Neuronal stem cell (in vitro differentiated cells): ENCODE measurements at regions not wholly inside any gene's neighbourhood (a gene's known extent, or its start where the extent isn't known, plus 50 kb on each side); places are given as distances from the start of the nearest gene placed in this dataset.

Source experiments
- DNase-seq: peaks from one replicate; pipeline ENCODE4 v3.0.0-alpha.2; 2013; ENCODE audit warnings: low spot score
- H2AFZ ChIP-seq: one replicate; pipeline ENCODE4 v1.6.1; 2013; ENCODE audit warnings: mild to moderate bottlenecking, low read length, inconsistent platforms
- H2AK5ac ChIP-seq: 2 replicates; pipeline ENCODE4 v1.6.1; 2013; ENCODE audit warnings: low read depth, mild to moderate bottlenecking, inconsistent platforms, low read length, moderate library complexity, mixed read lengths
- H2BK120ac ChIP-seq: 2 replicates; pipeline ENCODE4 v1.6.1; 2013; ENCODE audit warnings: low read depth, mild to moderate bottlenecking, inconsistent platforms, low read length, moderate library complexity, mixed read lengths
- H2BK12ac ChIP-seq: one replicate; pipeline ENCODE4 v1.6.1; 2013; ENCODE audit warnings: low read length, inconsistent platforms
- H2BK15ac ChIP-seq: 2 replicates; pipeline ENCODE4 v1.6.1; 2013; ENCODE audit warnings: mild to moderate bottlenecking, low read length, inconsistent platforms, mixed read lengths
- H2BK5ac ChIP-seq: one replicate; pipeline ENCODE4 v1.6.1; 2013; ENCODE audit warnings: inconsistent platforms, mild to moderate bottlenecking, low read length, moderate library complexity
- H3K14ac ChIP-seq: one replicate; pipeline ENCODE4 v1.6.1; 2013; ENCODE audit warnings: low read length, inconsistent platforms
- H3K18ac ChIP-seq: 2 replicates; pipeline ENCODE4 v1.6.1; 2013; ENCODE audit warnings: low read length, inconsistent platforms
- H3K23ac ChIP-seq: 2 replicates; pipeline ENCODE4 v1.6.1; 2013; ENCODE audit warnings: low read depth, mild to moderate bottlenecking, mixed read lengths, low read length, inconsistent platforms; ENCODE audit not compliant: poor library complexity
- H3K27ac ChIP-seq: replicated peaks from 3 replicates; pipeline ENCODE4 v1.5.1; 2013; ENCODE audit warnings: low read length, inconsistent platforms
- H3K27me3 ChIP-seq, 3 experiments: 2 replicates each; pipeline ENCODE4 v1.6.1; 2013; ENCODE audit warnings: low read length in 3 of 3, mild to moderate bottlenecking in 2 of 3, inconsistent platforms in 1 of 3, low read depth in 1 of 3, mixed read lengths in 1 of 3, moderate library complexity in 1 of 3; ENCODE audit not compliant: control insufficient read depth in 3 of 3, insufficient read depth in 3 of 3
- H3K36me3 ChIP-seq, 2 donors: replicated peaks in 1 of 2; 2 replicates each; pipeline ENCODE4 v1.6.1; 2013; ENCODE audit warnings: low read length in 2 of 2; ENCODE audit not compliant: control insufficient read depth in 2 of 2, insufficient read depth in 2 of 2
- H3K4ac ChIP-seq: 2 replicates; pipeline ENCODE4 v1.6.1; 2013; ENCODE audit warnings: inconsistent platforms, mild to moderate bottlenecking, low read length, moderate library complexity
- H3K4me1 ChIP-seq, 2 donors: 1 replicate in 1 of 2; 2 replicates in 1 of 2; pipeline ENCODE4 v1.6.1; 2013; ENCODE audit warnings: low read length in 2 of 2, low read depth in 1 of 2; ENCODE audit not compliant: control insufficient read depth in 2 of 2, insufficient read depth in 1 of 2
- H3K4me2 ChIP-seq: one replicate; pipeline ENCODE4 v1.6.1; 2013; ENCODE audit warnings: mild to moderate bottlenecking, low read length, inconsistent platforms; ENCODE audit not compliant: insufficient read depth, poor library complexity, severe bottlenecking
- H3K4me3 ChIP-seq, 2 donors: 2 replicates each; pipeline ENCODE4 v1.5.1; 2013; ENCODE audit warnings: low read length in 2 of 2, mild to moderate bottlenecking in 2 of 2, inconsistent platforms in 1 of 2, moderate library complexity in 1 of 2
- H3K79me1 ChIP-seq: one replicate; pipeline ENCODE4 v1.6.1; 2013; ENCODE audit warnings: low read depth, mild to moderate bottlenecking, inconsistent platforms, low read length, moderate library complexity
- H3K9ac ChIP-seq: one replicate; pipeline ENCODE4 v1.6.1; 2013; ENCODE audit warnings: mild to moderate bottlenecking, low read depth, low read length, inconsistent platforms; ENCODE audit not compliant: poor library complexity
- H3K9me3 ChIP-seq, 2 donors: replicated peaks in 1 of 2; 2 replicates each; pipeline versions ENCODE3 to v1.6.1; 2013; ENCODE audit warnings: low read length in 2 of 2, mild to moderate bottlenecking in 2 of 2, inconsistent platforms in 1 of 2, low read depth in 1 of 2, mixed read lengths in 1 of 2, moderate library complexity in 1 of 2; ENCODE audit not compliant: control insufficient read depth in 2 of 2, insufficient read depth in 1 of 2
- H4K8ac ChIP-seq: one replicate; pipeline ENCODE4 v1.6.1; 2013; ENCODE audit warnings: low read depth, mild to moderate bottlenecking, inconsistent platforms, low read length, moderate library complexity
- H4K91ac ChIP-seq: one replicate; pipeline ENCODE4 v1.6.1; 2013; ENCODE audit warnings: low read length, low read depth, mild to moderate bottlenecking, inconsistent platforms; ENCODE audit not compliant: poor library complexity
- WGBS, 2 donors: extraction: QIAGEN DNeasy Blood & Tissue Kit; methylation state at CpG; one replicate each; pipeline ENCODE4 v1.1.7; 2013; ENCODE audit warnings: missing lambda C conversion rate in 2 of 2, mixed read lengths in 1 of 2; ENCODE audit not compliant: insufficient read length in 2 of 2, insufficient replicate concordance in 1 of 2; ENCODE audit errors: extremely low coverage in 2 of 2; 5-methylcytosine and 5-hydroxymethylcytosine counted together

DNA sequence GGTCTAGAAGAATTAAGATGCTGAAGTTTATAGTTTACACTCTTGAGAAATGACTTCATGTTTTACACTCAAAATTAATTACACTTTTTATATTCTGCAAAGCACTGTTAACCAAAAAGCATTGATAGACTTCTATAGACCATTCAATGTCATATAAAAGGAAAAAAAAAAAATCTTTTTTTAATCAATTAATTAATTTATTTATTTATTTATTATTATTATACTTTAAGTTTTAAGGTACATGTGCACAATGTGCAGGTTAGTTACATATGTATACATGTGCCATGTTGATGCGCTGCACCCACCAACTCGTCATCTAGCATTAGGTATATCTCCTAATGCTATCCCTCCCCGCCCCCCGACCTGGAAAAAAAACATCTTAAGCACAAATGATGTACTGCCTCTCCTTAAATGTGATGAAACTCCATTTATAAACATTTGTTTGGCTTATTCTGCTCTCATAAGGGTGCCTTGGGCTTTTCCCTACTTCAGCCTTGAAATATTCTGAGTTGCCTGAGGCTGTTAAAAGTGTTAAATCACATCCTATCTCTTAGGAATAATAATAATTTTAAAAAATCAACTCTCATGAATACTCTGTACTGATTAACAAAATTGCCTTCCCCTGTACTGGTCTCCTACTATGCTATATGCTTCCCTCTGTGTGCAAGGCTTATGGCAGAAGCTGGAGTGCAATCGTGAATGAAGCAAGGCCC lies 466.9 kb downstream of the SOX2 start:
- H2BK12ac ChIP-seq: no peak overlapping the region
- no peak overlapping the region for H2AK5ac ChIP-seq
- H3K23ac ChIP-seq: no peak overlapping the region
- no peaks in the 10 kb centered on the region for H3K9me3 ChIP-seq
- no peak overlapping the region for H3K4me2 ChIP-seq
- no peaks in the 10 kb centered on the region for H3K79me1 ChIP-seq
- H3K36me3 ChIP-seq: no peaks in the 10 kb centered on the region
- H3K27me3 ChIP-seq: no peaks in the 10 kb centered on the region
- no CpG with 5 or more reads among the region's 5 CpGs for whole genome bisulfite sequencing, 2 donors
- no peak overlapping the region for H2BK5ac ChIP-seq
- no peak overlapping the region for H2BK120ac ChIP-seq
- H2BK15ac ChIP-seq: no peak overlapping the region
- H3K18ac ChIP-seq: no peak overlapping the region
- H3K4ac ChIP-seq: no peak overlapping the region
- H4K91ac ChIP-seq: no peak overlapping the region
- DNase-seq: no peak
- peaks cover 6 to 10% of the 10 kb centered on the region in 2 donors for H3K4me1 ChIP-seq
- peak overlapping the region; percentile 8 for H2AFZ ChIP-seq
- no peak overlapping the region for H3K27ac ChIP-seq
- no peak overlapping the region for H3K4me3 ChIP-seq
- H3K14ac ChIP-seq: no peak overlapping the region
- H4K8ac ChIP-seq: no peak overlapping the region
- no peak overlapping the region for H3K9ac ChIP-seq

DNA sequence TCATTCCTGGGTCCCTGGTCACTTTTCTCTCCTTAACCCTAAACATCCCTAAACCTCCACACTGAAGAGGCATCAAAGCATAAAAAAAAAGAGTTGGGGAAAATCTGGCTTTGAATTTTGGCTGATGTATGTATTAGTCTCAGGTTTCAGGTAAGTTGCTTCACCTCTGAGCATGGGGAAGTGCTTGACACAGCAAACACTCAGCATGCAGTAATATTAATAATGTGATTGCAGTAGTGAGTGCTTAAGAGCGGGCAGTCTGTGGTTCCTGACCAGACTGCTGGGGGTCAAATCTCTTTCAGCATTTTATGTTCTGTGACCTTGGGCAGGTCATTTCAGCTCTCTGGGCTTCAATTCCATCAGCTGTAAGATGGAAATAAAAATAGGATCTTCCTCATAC lies 467.9 kb downstream of the SOX2 start:
- no peaks in the 10 kb centered on the region for H3K36me3 ChIP-seq
- no peak overlapping the region for H2BK120ac ChIP-seq
- peaks cover 6 to 14% of the 10 kb centered on the region in 2 donors for H3K4me1 ChIP-seq
- no peaks in the 10 kb centered on the region for H3K27me3 ChIP-seq
- H2BK12ac ChIP-seq: no peak overlapping the region
- H3K9ac ChIP-seq: no peak overlapping the region
- no peak overlapping the region for H3K14ac ChIP-seq
- H3K79me1 ChIP-seq: no peaks in the 10 kb centered on the region
- H3K23ac ChIP-seq: no peak overlapping the region
- no peak overlapping the region for H4K8ac ChIP-seq
- H3K4ac ChIP-seq: no peak overlapping the region
- H2BK5ac ChIP-seq: no peak overlapping the region
- no peak overlapping the region for H3K4me3 ChIP-seq
- no peak overlapping the region for H3K4me2 ChIP-seq
- no peak overlapping the region for H2BK15ac ChIP-seq
- H2AFZ ChIP-seq: peak overlapping the region; percentile 8
- no peaks in the 10 kb centered on the region for H3K9me3 ChIP-seq
- no CpG with 5 or more reads among the region's 1 CpG for WGBS, 2 donors
- no peak overlapping the region for H3K27ac ChIP-seq
- H2AK5ac ChIP-seq: no peak overlapping the region
- no peak overlapping the region for H4K91ac ChIP-seq
- no peak overlapping the region for H3K18ac ChIP-seq
- DNase-seq: no peak

DNA sequence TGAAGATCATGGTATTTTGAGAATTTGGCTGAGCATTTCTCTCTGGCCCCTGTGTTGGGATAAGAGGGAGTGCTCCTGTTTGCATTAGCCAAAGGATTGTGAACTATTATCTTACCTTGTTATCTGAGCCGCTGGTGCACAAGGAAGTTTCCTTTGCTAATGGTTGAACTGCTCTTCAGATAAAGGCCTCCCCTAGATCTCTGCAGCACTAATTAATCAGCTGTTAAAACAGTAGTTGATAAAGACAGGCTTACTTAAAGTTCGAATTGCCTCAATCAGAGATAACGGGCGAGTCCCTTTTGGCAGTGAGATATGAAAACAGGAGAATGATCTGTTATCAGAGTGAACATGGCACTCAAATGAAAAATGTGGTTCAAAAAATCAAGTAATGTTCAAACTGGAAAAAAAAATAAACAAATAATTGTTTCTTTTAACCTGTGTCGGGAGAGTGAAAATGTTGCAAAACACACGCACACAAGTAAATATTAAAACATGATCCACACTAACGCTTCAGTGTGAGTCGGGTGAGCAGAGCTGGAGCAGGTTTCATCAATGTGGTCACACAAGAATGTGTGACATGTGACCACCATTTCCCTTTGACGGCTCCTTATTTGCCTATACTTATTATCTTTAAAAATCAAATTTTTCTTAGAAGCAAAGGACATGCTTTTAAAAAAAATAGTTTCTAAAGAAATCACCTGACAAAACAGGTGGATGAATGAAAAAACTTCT lies 469.1 kb downstream of the SOX2 start:
- peak overlapping the region; percentile 14 for H2AFZ ChIP-seq
- no peak overlapping the region for H3K14ac ChIP-seq
- no peak overlapping the region for H4K8ac ChIP-seq
- no peak overlapping the region for H2BK5ac ChIP-seq
- no peak overlapping the region for H3K23ac ChIP-seq
- H3K18ac ChIP-seq: no peak overlapping the region
- no peaks in the 10 kb centered on the region for H3K36me3 ChIP-seq
- no peaks in the 10 kb centered on the region for H3K27me3 ChIP-seq
- no peak overlapping the region for H2BK15ac ChIP-seq
- no peak overlapping the region for H2BK120ac ChIP-seq
- no peaks in the 10 kb centered on the region for H3K79me1 ChIP-seq
- H3K4me2 ChIP-seq: no peak overlapping the region
- no peak overlapping the region for H3K9ac ChIP-seq
- DNase-seq: peak; percentile 20
- no peak overlapping the region for H4K91ac ChIP-seq
- H3K27ac ChIP-seq: peak overlapping the region; percentile 16
- H3K4me1 ChIP-seq: peaks cover 14 to 16% of the 10 kb centered on the region in 2 donors
- no peak overlapping the region for H3K4ac ChIP-seq
- H2AK5ac ChIP-seq: no peak overlapping the region
- H3K4me3 ChIP-seq: no peak overlapping the region
- no peaks in the 10 kb centered on the region for H3K9me3 ChIP-seq
- no CpG with 5 or more reads among the region's 9 CpGs for WGBS, 2 donors
- H2BK12ac ChIP-seq: no peak overlapping the region

DNA sequence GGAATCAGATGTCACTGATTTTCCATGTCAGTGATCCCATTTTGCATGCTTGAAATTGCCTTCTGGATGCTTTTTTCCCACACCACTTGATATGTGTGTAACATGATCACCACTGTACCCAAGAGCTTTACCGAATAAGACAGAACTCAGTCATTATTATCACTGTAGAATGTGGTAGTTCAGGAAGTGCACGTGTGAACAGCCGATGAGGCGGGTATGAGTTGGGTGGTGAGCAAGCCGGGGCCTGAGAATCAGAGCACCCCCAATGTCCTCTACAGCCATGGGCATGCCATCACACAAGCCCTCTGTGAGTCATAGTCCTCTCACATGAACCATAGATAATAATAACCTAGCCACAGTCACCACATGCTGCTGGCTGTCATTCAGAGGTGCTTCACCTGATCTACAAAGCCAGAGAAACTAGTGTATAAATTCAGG lies 470.8 kb downstream of the SOX2 start:
- Histone ChIP-seq H3K79me1 (no peaks in the 10 kb centered on the region), H2AK5ac (no peak overlapping the region), H3K4ac (no peak overlapping the region), H3K14ac (no peak overlapping the region), H3K23ac (no peak overlapping the region), H3K27me3 (no peaks in the 10 kb centered on the region), H3K36me3 (no peaks in the 10 kb centered on the region), H3K9me3 (peaks cover 0 to 4% of the 10 kb centered on the region in 2 donors), H2BK120ac (no peak overlapping the region), H2BK15ac (no peak overlapping the region), H3K4me3 (no peak overlapping the region), H4K91ac (no peak overlapping the region), H3K4me2 (no peak overlapping the region), H3K4me1 (peaks cover 14 to 16% of the 10 kb centered on the region in 2 donors), H2AFZ (no peak overlapping the region), H3K18ac (peak overlapping the region; percentile 60), H3K27ac (no peak overlapping the region), H3K9ac (no peak overlapping the region), H4K8ac (no peak overlapping the region), H2BK5ac (no peak overlapping the region), H2BK12ac (no peak overlapping the region)
- DNase-seq: no peak
- WGBS, 2 donors: no CpG with 5 or more reads among the region's 5 CpGs
